GM23338 (cell line): ENCODE measurements at regions not wholly inside any gene's neighbourhood (a gene's known extent, or its start where the extent isn't known, plus 50 kb on each side); places are given as distances from the start of the nearest gene placed in this dataset.

Experiments
- CTCF ChIP-seq, 2 experiments: fragments of 200-600 bp in 1 of 2; sonication (generic) in 1 of 2; conservative IDR thresholded peaks; 2 replicates each; pipeline versions ENCODE4 v1.5.1 to v1.6.1; 2016 to 2017; ENCODE audit warnings: antibody characterized with exemption in 2 of 2, low read depth in 2 of 2, mild to moderate bottlenecking in 2 of 2, moderate library complexity in 1 of 2
- EZH2phosphoT487 ChIP-seq: fragments of 200-600 bp; sonication (generic); IDR thresholded peaks from one replicate; pipeline ENCODE4 v1.8.1; 2018; ENCODE audit warnings: antibody characterized with exemption; ENCODE audit not compliant: unreplicated experiment

GRCh38 chr12:67716817-67717216, 68.3 kb downstream of the DYRK2 start:
- TF ChIP-seq EZH2phosphoT487 (no peak), CTCF (conservative IDR thresholded peaks at IDR 0.05; ENCODE audit: low read depth in 2 of 2) (no peak)
